Adrenal gland (tissue), 5 donors: ENCODE measurements at regions not wholly inside any gene's neighbourhood (a gene's known extent, or its start where the extent isn't known, plus 50 kb on each side); places are given as distances from the start of the nearest gene placed in this dataset.

Source experiments
- CTCF ChIP-seq, 6 experiments: fragments of 450-650 bp in 4 of 6; fragments of 200-600 bp in 2 of 6; sonication (generic) in 1 of 6; IDR thresholded peaks; 1 replicate in 5 of 6; 2 replicates in 1 of 6; pipeline versions ENCODE4 v1.5.1 to v1.8.0; 2016 to 2021; ENCODE audit warnings: antibody characterized with exemption in 6 of 6, mild to moderate bottlenecking in 2 of 6, moderate library complexity in 1 of 6
- POLR2A ChIP-seq, 2 donors: fragments of 450-650 bp; IDR thresholded peaks; one replicate each; pipeline ENCODE4 v1.6.1; 2017; ENCODE audit warnings: antibody characterized with exemption in 2 of 2, mild to moderate bottlenecking in 2 of 2, moderate library complexity in 1 of 2
- donor health status: DM: no; HTN: no; CAD: no.

GRCh38 chr20:47887477-47888080, 102.3 kb upstream of the SULF2 start:
- TF ChIP-seq CTCF (IDR thresholded peaks at IDR 0.05): no peak
- TF ChIP-seq POLR2A (IDR thresholded peaks at IDR 0.05): no peak
